Islet precursor cell (in vitro differentiated cells): ENCODE measurements at regions not wholly inside any gene's neighbourhood (a gene's known extent, or its start where the extent isn't known, plus 50 kb on each side); places are given as distances from the start of the nearest gene placed in this dataset.

Source experiments
- DNase-seq: peaks from one replicate; pipeline ENCODE4 v3.0.0-alpha.2; 2018

GRCh38 chr9:89815061-89815902 lies 210.5 kb downstream of the GADD45G start:
- DNase-seq = no peak

DNA sequence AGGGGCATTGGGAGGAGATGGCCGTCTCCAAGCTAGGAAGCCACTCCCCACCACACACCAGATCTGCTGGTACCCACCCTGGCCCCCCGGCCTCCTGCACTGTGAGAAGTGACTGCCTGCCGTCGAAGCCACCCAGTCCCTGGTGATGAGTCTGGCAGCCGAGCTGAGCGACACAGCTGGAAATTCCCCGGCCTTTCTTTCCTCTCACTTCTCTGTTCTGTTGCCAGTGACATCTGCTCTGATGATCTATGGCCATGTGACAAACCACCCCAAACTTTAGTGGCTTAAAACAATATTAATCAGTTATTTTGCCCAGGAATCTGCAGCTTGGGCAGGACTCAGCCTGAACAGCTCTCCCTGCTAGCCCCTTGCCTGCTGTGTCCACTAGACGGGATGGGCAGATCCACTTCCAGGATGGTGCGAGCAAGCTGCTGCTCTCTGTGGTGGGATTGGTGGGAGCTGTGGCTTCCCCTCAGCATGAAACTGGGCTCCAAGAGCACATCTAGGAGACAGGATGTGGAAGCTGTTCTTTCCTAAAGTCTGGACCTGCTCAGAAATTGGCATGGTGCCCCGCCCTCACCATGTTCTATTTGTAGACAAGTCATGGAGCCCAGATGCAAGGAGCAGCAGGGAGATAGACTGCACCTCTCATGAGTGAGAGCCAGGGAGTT lies 211.2 kb downstream of the GADD45G start:
- no peak for DNase-seq

- no peak for DNase-seq
These were observed 212.5 kb downstream of the GADD45G start for GRCh38 chr9:89817151-89817950.

DNA sequence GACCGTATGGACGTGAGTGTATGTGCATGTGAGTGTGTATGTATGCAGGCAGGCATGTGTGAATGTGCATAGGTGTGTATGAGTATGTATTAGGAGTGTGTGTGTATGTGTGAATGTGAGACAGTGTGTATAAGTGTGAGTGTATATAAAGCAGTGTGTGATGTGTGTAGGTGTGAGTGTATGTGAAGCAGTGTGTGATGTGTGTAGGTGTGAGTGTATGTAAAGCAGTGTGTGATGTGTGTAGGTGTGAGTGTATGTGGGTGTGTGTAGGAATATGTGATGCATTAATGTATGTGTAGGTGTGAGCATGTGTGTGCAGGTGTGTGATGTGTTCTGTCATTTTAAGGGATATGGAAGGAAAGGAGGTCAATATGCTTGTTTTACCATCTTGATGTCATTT lies 215.5 kb downstream of the GADD45G start:
- no peak for DNase-seq

DNA sequence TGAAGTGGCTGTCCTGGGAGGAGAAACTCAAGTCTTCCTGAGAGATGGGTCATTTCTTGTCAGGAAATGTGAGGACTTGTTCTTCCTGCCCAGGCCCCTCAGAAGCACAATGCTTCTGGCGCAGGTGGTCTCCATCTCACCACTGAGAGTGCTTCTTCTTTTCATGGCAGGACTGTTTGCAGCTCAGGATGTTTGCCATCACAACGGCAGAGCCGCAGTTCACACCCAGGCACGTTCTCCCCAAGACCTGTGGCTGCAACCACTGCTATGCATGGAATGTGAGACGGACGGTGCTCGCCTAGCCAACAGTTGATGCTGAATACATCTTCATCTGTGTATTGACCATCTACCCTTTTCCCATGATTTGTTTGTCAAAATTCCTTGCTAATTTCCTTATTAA lies 216.3 kb downstream of the GADD45G start:
- DNase-seq = peak; percentile 85

GRCh38 chr9:89822996-89823395 lies 218.2 kb downstream of the GADD45G start:
- no peak for DNase-seq

- no peak for DNase-seq
These were observed 220.9 kb downstream of the GADD45G start for GRCh38 chr9:89825669-89826068.

- no peak for DNase-seq
These were observed 221.4 kb downstream of the GADD45G start for GRCh38 chr9:89826186-89826585.

DNA sequence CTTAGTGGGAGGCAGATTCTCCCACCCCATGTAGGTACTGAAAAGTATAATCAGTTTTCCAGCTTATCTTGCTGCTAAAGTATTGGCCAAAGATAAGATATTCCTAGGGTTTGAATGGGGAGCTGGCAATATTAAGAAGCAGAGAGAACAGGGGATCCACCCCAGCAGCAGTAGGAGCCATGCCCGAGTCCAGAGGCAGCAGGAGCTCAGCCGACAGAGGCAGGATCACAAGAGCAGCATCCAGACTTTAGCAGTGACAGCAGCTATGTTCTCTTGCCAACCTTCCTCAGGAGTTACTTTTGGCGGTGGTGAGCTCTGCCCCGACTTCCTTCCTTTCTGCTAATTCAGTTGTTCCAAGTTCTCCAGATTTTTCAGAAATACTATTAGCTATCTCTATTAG lies 224.5 kb downstream of the GADD45G start:
- DNase-seq = no peak

DNA sequence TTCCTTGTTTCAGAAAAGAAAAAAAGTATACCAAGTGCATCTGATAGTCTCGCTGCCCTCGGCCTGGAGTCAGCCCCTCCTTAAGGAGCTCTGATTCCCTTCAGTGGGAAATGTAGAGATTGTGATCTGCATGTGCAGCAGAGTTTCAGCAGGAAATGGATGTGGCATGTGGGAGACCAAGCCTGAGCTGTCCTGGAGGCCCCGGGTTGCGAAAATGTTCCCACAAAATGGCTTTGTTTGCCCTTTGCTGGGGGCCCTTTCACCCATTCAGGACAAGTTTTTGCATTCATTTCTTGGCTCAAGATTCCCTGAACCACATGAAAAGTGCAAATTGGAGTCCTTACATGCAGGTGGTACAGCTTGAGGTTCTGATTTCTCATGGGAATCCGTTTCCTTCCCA lies 230.9 kb downstream of the GADD45G start:
- no peak for DNase-seq

DNA sequence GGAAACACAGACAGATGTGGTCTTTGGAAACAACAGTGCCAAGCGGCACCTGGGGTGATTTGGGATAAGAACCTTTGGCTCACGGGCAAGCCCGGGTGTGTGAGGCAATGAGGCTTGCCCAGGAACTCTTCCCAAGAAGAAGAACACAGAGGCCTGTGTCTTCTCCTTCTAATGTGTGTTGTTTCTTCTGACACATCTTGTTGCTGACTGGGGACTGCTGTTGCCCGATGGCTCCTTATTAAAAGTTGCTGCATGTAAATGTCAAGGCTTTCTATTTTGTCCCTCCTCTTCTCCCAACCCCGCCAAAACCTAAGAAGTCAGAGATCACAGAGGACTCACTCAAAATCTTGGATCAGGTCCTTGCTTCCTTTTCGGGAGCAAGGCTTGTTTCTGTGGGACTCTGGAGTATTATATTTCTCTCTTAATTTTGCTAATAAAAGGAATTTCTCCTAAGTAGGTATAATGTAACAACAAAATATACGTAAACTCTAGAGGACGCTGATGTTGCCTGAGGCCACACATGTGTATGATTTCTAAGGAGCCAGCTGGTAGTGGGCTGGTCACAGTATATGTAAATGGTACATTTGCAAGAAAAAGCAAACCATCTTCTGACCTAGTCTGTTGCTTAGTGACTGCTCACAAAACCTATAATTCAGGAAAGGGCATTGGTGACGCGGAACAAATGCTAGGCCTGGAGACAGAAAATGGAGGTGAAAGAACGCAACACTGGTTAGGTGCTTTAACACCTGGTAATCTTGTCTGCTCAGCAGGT lies 232.5 kb downstream of the GADD45G start:
- no peak for DNase-seq

DNA sequence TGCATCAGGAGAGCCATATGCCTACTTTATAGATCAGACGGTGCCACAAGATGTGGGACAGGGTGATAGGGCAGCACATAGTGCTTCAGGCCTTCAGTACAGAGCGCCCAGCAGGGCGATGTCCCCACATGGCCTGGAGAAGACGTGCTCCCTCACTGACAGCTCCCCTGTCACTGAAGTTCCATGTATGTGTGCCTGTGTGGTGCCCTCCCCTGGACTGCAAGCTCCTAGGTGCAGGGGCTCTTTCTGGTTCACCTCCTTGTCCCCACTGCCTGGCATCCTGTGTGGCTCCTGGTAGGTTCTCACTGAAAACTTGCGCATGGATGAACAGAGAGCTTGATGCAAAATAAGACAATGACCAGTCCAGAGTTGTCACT lies 233.1 kb downstream of the GADD45G start:
- DNase-seq = no peak

DNA sequence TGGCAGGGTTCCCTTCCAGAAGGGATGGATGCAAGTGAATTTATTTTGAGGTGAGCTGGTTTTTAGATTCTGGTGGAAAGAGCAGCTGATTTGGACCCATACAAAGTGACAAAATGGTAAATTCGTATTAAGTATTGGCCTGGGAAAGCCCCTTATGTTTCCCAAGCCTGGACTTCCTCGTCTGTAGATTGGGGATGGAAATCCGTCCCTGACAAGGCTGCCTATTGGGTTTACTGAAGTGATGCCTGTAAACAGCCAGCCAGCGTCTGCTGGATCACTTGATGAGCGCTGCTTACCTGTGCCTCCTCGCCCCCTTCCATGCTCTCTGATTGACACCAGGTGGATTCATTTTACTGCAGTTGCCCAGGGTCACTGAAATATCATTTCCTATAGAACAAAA lies 233.8 kb downstream of the GADD45G start:
- no peak for DNase-seq

GRCh38 chr9:89839449-89839848 lies 234.6 kb downstream of the GADD45G start:
- DNase-seq = peak; percentile 49

DNA sequence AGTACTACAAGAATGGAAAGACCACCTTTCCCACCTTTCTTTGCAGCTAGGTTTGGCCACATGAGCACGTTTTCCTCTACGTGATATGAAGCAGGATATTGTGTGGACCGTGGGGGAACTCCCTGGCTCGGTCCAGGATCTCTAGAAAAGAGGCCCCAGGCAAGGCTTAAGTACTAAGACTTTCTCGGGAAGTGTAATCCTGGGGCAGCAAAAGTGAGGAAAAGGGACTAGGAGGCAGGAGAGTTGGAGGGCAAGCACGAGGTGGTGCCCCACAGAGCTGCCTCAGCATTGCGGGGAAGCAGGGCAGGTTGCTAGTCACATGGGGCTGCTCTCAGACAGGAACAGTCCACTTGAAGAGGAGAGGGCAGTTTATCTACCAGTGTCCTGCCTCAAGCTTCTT lies 235.1 kb downstream of the GADD45G start:
- no peak for DNase-seq

GRCh38 chr9:89841456-89841855 lies 236.6 kb downstream of the GADD45G start:
- no peak for DNase-seq

DNA sequence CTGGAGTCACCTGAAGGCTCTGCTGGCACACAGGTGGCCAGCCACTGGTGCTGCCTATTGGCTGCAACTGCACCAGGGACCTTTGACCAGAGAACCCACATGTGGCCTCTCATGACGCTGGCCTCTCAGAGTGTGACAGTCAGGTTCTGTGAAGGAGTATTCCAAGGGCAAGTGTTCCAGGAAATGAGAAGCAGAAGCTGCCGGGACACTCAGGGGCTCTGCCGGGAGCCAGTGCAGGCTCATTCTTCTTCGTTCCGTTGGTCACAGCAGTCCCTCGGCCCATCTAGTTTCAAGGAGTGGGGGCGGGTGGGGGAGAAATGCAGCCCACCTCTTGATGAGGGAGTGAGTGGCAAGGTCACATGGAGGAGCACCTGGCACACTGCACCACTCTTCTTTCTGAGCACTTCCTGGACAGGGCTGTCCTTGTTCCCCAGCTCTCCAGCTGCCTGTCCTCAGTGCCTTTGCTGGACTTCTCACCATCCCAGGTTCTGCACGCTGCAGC lies 237.5 kb downstream of the GADD45G start:
- DNase-seq = peak; percentile 37

DNA sequence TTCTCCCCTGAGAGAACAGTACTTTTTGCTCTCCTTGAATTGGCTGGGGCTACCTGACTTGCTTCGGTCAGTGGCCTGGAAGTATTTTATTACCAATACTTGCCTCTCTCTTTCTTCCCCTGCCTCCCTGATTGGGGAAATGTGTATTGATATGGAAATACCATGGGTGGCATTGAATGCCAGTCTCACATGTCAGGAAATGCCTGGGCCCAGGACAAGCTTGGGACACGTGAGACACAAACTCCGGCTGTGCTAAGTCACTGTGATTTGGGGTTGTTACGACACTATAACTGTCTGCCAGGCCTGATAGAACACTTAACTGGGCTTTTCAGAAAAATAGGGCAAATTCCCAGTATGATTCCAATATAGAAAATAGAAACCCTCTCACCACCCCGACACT lies 238.3 kb downstream of the GADD45G start:
- DNase-seq = no peak

DNA sequence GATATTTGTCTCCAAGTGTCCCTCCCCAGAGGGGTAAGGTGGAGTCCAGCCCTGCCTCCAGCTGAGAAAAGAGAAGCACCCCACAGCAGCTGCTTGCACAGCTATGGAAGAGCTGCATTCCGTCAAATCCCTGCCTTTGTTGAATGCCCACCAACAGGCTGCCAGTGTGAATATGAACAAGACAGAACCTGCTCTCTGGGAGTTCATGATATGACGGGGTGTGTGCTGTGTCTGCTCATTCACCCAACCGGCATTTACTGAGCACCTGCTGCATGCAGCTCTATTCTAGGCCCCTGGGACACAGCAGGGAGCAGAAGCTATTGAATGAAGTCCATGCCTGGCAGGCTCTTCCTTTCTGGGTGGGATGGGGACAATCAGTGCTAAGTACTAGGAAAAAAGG lies 238.8 kb downstream of the GADD45G start:
- DNase-seq = peak; percentile 35

GRCh38 chr9:89844075-89844474 lies 239.3 kb downstream of the GADD45G start:
- peak; percentile 29 for DNase-seq

DNA sequence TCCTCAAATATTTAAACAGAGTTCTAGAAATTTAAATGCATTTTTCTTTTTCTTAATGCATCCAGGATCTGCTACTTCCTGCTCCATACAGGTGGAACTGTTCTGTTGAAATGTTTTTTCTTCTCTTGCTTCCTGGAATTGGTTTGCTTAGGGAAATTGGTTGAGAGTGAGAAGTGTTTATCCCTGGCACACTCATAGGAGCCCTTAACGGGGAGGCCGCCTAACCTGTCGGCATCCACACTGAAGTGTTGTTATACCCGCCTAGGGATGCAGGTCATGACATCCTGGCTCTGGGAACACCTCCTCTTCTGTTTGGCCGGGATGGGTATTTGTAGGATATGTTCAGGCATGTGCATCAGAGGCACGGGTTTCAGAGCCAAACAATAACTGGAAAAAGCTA lies 239.7 kb downstream of the GADD45G start:
- DNase-seq = no peak

DNA sequence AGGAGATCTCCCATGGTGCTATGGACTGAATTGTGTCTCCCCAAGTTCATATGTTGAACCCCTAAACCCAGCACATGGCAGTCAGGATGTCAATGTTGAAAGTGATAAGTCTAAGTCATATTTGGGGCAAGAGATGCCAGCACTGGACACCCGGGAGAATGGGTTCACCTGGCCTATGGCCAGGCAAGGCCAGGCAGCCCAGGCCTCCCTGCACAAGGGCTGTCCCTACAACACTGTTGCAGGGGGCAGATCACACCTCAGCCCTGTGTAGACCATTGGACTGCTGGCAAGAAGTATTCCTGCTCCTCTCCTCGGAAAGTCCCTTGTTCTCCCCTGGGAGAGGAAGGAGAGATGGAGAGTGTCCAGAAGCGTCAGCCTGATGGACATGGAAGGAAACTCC lies 240.5 kb downstream of the GADD45G start:
- DNase-seq = no peak

- DNase-seq = peak; percentile 22
These were observed 241.1 kb downstream of the GADD45G start for GRCh38 chr9:89845862-89846261.
